ENCODE measurements at regions not wholly inside any gene's neighbourhood (a gene's known extent, or its start where the extent isn't known, plus 50 kb on each side); places are given as distances from the start of the nearest gene placed in this dataset.

DNA sequence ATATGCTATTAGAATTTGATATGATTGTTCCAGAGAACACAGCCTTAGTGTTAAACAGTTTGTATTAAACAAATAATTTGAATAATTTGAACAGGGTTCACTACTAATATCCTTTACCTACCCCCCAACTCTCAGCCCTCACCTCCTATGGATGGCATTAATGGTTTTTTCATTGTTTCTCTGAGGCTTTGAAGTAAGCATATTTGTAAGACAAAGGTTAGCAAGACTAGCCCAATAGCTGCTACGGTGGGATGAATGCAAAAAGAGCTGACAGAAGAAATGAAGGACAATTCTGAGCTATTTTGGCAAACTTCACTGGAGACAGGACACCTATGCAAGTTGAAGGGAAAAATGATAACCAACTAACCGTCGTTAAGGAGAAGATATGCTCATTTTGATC is 61.6 kb downstream of the ARL4A start:
- TF ChIP-seq EZH2phosphoT487 (IDR thresholded peaks at IDR 0.05; ENCODE audit: borderline replicate concordance, low read length), result no peak
- TF ChIP-seq, protein P1, sequence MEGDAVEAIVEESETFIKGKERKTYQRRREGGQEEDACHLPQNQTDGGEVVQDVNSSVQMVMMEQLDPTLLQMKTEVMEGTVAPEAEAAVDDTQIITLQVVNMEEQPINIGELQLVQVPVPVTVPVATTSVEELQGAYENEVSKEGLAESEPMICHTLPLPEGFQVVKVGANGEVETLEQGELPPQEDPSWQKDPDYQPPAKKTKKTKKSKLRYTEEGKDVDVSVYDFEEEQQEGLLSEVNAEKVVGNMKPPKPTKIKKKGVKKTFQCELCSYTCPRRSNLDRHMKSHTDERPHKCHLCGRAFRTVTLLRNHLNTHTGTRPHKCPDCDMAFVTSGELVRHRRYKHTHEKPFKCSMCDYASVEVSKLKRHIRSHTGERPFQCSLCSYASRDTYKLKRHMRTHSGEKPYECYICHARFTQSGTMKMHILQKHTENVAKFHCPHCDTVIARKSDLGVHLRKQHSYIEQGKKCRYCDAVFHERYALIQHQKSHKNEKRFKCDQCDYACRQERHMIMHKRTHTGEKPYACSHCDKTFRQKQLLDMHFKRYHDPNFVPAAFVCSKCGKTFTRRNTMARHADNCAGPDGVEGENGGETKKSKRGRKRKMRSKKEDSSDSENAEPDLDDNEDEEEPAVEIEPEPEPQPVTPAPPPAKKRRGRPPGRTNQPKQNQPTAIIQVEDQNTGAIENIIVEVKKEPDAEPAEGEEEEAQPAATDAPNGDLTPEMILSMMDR (IDR thresholded peaks at IDR 0.05; ENCODE audit: low read depth, low read length, poor library complexity, severe bottlenecking), result no peak
- Histone ChIP-seq H3K27me3 (ENCODE audit: control insufficient read depth, low read length) (no peaks in the 10 kb centered on the region), H3K36me3 (ENCODE audit: control insufficient read depth, low read length) (no peaks in the 10 kb centered on the region), H3K79me2 (ENCODE audit: control insufficient read depth, low read length) (no peaks in the 10 kb centered on the region), H3K27ac (ENCODE audit: low read depth, low read length) (no peak overlapping the region), H3F3A (ENCODE audit: control insufficient read depth, insufficient read depth) (no peaks in the 10 kb centered on the region), H3K4me3 (ENCODE audit: low read length) (no peak overlapping the region), H3K4me2 (ENCODE audit: low read length) (no peak overlapping the region), H3K9me3 (ENCODE audit: control insufficient read depth, insufficient read depth, low read length) (peaks cover 2% of the 10 kb centered on the region; the same call in 1 of the 2 replicates), H4K20me1 (ENCODE audit: control insufficient read depth, insufficient read depth, low read depth, low read length) (no peaks in the 10 kb centered on the region), H3K4me1 (ENCODE audit: control insufficient read depth, low read length) (no peaks in the 10 kb centered on the region), H3K9me2 (replicated peaks; ENCODE audit: control insufficient read depth, low read length) (no peaks in the 10 kb centered on the region)

DNA sequence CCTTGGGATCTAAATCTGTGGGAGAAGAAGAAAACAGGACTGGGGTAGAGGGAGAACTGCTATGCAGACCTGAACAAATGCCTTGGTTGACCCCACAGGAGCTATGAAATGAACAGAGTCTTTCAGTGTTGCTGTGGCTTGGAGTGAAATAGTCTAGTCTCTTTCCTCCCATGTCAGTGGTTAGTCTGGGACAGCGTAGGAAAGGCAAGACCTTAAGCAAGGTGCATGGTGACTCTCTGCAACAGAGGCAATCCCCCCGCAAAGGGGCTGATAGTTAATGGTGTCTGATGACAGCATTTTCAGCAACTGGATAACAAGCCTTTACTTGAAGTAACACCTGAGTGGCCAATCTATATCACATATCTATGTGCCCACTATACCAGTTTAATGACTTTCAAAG is 62.3 kb downstream of the ARL4A start:
- H3K27me3 ChIP-seq (ENCODE audit: control insufficient read depth, low read length), result no peaks in the 10 kb centered on the region
- TF ChIP-seq, protein P1 (IDR thresholded peaks at IDR 0.05; ENCODE audit: low read depth, low read length, poor library complexity, severe bottlenecking), result no peak
- no peaks in the 10 kb centered on the region for H3K4me1 ChIP-seq (ENCODE audit: control insufficient read depth, low read length)
- H3F3A ChIP-seq (ENCODE audit: control insufficient read depth, insufficient read depth), result no peaks in the 10 kb centered on the region
- no peak overlapping the region for H3K4me3 ChIP-seq (ENCODE audit: low read length)
- H3K27ac ChIP-seq (ENCODE audit: low read depth, low read length), result no peak overlapping the region
- no peaks in the 10 kb centered on the region for H4K20me1 ChIP-seq (ENCODE audit: control insufficient read depth, insufficient read depth, low read depth, low read length)
- H3K36me3 ChIP-seq (ENCODE audit: control insufficient read depth, low read length), result no peaks in the 10 kb centered on the region
- H3K79me2 ChIP-seq (ENCODE audit: control insufficient read depth, low read length), result no peaks in the 10 kb centered on the region
- H3K9me2 ChIP-seq (replicated peaks; ENCODE audit: control insufficient read depth, low read length), result no peaks in the 10 kb centered on the region
- H3K9me3 ChIP-seq (ENCODE audit: control insufficient read depth, insufficient read depth, low read length), result peaks cover 6% of the 10 kb centered on the region; the same call in 1 of the 2 replicates
- H3K4me2 ChIP-seq (ENCODE audit: low read length), result no peak overlapping the region

DNA sequence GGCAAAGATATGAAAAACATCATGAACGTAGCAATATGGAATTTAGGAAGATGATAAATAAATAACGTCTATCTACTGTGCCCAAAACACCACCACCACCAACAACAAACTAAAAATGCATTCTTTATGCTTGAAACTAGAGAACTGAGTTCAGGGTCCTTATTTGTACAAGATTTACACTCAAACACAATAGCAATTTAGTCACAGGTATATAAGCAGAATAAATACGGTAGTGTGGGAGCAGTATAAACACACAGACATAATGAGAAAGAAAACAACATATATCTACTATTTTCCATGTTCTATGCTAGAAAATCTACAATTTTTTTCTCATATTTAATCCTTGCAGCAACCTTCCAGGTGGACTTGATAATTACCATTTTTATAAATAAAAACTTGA is 64.3 kb downstream of the ARL4A start:
- TF ChIP-seq, protein P1 (IDR thresholded peaks at IDR 0.05; ENCODE audit: low read depth, low read length, poor library complexity, severe bottlenecking), result no peak
- TF ChIP-seq EZH2phosphoT487 (IDR thresholded peaks at IDR 0.05; ENCODE audit: borderline replicate concordance, low read length), result no peak

DNA sequence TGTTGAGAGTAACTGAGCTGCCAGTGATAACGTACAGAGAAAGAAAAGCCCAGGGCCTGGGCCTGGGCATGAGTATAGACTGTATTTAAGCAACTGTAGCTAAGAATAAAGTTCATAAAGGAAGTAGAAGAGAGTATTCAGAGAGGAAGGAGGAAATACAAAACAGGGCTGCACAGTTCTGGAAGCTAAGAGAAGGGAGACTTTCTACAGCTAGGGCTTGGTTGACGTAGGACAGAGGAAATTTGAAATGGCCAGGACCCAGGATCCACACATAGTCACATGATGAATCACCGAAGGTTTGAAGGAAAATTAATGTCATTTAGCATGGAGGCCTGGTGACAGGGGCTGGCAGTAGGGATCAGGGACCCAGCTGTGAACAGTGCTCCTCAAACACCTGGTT is 66.7 kb downstream of the ARL4A start:
- H3F3A ChIP-seq (ENCODE audit: control insufficient read depth, insufficient read depth), result no peaks in the 10 kb centered on the region
- H4K20me1 ChIP-seq (ENCODE audit: control insufficient read depth, insufficient read depth, low read depth, low read length), result no peaks in the 10 kb centered on the region
- H3K27ac ChIP-seq (ENCODE audit: low read depth, low read length), result no peak overlapping the region
- H3K4me2 ChIP-seq (ENCODE audit: low read length), result no peak overlapping the region
- H3K27me3 ChIP-seq (ENCODE audit: control insufficient read depth, low read length), result no peaks in the 10 kb centered on the region
- H3K9me3 ChIP-seq (ENCODE audit: control insufficient read depth, insufficient read depth, low read length), result 0 out of 2 replicates have a peak, but pooled peaks cover 3% of the 10 kb centered on the region
- no peaks in the 10 kb centered on the region for H3K4me1 ChIP-seq (ENCODE audit: control insufficient read depth, low read length)
- no peaks in the 10 kb centered on the region for H3K79me2 ChIP-seq (ENCODE audit: control insufficient read depth, low read length)
- H3K9me2 ChIP-seq (replicated peaks; ENCODE audit: control insufficient read depth, low read length), result no peaks in the 10 kb centered on the region
- no peaks in the 10 kb centered on the region for H3K36me3 ChIP-seq (ENCODE audit: control insufficient read depth, low read length)
- TF ChIP-seq EZH2phosphoT487 (IDR thresholded peaks at IDR 0.05; ENCODE audit: borderline replicate concordance, low read length), result no peak
- TF ChIP-seq, protein P1 (IDR thresholded peaks at IDR 0.05; ENCODE audit: low read depth, low read length, poor library complexity, severe bottlenecking), result no peak
- no peak overlapping the region for H3K4me3 ChIP-seq (ENCODE audit: low read length)

More for the DNA sequence above, 64.3 kb downstream of the ARL4A start:
- Histone ChIP-seq H3K9me2 (replicated peaks; ENCODE audit: control insufficient read depth, low read length) (no peaks in the 10 kb centered on the region), H3F3A (ENCODE audit: control insufficient read depth, insufficient read depth) (no peaks in the 10 kb centered on the region), H3K4me3 (ENCODE audit: low read length) (no peak overlapping the region), H3K36me3 (ENCODE audit: control insufficient read depth, low read length) (no peaks in the 10 kb centered on the region), H3K79me2 (ENCODE audit: control insufficient read depth, low read length) (no peaks in the 10 kb centered on the region), H3K4me2 (ENCODE audit: low read length) (no peak overlapping the region), H3K4me1 (ENCODE audit: control insufficient read depth, low read length) (no peaks in the 10 kb centered on the region), H3K9me3 (ENCODE audit: control insufficient read depth, insufficient read depth, low read length) (peaks cover 6% of the 10 kb centered on the region; the same call in 1 of the 2 replicates), H3K27me3 (ENCODE audit: control insufficient read depth, low read length) (no peaks in the 10 kb centered on the region), H4K20me1 (ENCODE audit: control insufficient read depth, insufficient read depth, low read depth, low read length) (no peaks in the 10 kb centered on the region), H3K27ac (ENCODE audit: low read depth, low read length) (no peak overlapping the region)

All from DOHH2 (cell line).